Esophagus muscularis mucosa (tissue), 3 donors: ENCODE measurements at regions not wholly inside any gene's neighbourhood (a gene's known extent, or its start where the extent isn't known, plus 50 kb on each side); places are given as distances from the start of the nearest gene placed in this dataset.

Experiments used
- POLR2A ChIP-seq: fragments of 450-650 bp; IDR thresholded peaks from one replicate; pipeline ENCODE4 v1.6.1; 2017; ENCODE audit warnings: antibody characterized with exemption, moderate library complexity, mild to moderate bottlenecking, low read depth
- TF ChIP-seq, protein P1 (sequence below), 3 experiments: fragments of 200-600 bp in 2 of 3; fragments of 450-650 bp in 1 of 3; sonication (generic) in 2 of 3; IDR thresholded peaks; one replicate each; pipeline ENCODE4 v1.5.1; 2017 to 2019; ENCODE audit warnings: antibody characterized with exemption in 3 of 3, mild to moderate bottlenecking in 2 of 3, moderate library complexity in 1 of 3

DNA sequence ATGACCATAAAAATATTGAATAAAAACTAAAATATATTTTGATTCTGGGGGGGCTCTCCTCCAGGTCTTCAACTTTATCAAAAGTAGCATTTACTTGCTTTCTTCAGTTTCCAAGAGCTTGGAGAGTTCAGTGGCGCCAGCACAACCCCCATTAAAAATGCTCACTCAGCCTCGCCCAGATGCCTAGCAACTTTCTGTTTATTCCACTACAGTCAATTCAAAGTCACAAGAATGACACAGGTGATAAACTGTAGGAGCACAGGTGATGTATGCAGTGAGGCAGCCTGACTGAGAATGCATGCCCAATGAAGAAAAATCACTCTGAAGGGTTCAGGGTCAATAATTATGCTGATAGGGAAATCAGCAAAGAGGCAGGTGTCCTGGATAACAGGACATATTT is 159.4 kb upstream of the ATP1B1 start:
- TF ChIP-seq, protein P1, sequence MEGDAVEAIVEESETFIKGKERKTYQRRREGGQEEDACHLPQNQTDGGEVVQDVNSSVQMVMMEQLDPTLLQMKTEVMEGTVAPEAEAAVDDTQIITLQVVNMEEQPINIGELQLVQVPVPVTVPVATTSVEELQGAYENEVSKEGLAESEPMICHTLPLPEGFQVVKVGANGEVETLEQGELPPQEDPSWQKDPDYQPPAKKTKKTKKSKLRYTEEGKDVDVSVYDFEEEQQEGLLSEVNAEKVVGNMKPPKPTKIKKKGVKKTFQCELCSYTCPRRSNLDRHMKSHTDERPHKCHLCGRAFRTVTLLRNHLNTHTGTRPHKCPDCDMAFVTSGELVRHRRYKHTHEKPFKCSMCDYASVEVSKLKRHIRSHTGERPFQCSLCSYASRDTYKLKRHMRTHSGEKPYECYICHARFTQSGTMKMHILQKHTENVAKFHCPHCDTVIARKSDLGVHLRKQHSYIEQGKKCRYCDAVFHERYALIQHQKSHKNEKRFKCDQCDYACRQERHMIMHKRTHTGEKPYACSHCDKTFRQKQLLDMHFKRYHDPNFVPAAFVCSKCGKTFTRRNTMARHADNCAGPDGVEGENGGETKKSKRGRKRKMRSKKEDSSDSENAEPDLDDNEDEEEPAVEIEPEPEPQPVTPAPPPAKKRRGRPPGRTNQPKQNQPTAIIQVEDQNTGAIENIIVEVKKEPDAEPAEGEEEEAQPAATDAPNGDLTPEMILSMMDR (IDR thresholded peaks at IDR 0.05), result no peak
- TF ChIP-seq POLR2A, result no peak
